ENCODE measurements at regions not wholly inside any gene's neighbourhood (a gene's known extent, or its start where the extent isn't known, plus 50 kb on each side); places are given as distances from the start of the nearest gene placed in this dataset.

DNA sequence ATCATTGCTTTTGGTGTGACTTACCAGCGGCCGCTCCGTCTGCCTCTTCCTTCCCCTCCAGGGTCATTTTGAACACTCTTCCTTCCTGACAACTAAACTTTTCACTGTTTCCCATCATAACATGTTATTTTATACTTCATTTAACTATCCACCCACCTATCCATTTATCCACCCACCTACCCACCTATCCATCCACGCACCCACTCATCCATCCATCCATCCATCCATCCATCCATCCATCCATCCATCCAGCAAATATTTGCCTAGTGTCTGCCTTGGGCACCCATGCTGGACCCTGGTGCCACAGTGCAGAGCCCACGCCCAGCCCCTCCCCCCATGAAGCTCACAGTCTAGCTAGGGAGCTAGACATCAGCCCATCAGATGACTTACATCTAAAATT lies 254.9 kb downstream of the TLE3 start:
- TF ChIP-seq, protein P1, sequence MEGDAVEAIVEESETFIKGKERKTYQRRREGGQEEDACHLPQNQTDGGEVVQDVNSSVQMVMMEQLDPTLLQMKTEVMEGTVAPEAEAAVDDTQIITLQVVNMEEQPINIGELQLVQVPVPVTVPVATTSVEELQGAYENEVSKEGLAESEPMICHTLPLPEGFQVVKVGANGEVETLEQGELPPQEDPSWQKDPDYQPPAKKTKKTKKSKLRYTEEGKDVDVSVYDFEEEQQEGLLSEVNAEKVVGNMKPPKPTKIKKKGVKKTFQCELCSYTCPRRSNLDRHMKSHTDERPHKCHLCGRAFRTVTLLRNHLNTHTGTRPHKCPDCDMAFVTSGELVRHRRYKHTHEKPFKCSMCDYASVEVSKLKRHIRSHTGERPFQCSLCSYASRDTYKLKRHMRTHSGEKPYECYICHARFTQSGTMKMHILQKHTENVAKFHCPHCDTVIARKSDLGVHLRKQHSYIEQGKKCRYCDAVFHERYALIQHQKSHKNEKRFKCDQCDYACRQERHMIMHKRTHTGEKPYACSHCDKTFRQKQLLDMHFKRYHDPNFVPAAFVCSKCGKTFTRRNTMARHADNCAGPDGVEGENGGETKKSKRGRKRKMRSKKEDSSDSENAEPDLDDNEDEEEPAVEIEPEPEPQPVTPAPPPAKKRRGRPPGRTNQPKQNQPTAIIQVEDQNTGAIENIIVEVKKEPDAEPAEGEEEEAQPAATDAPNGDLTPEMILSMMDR (IDR thresholded peaks at IDR 0.05; ENCODE audit: low read depth, low read length), result no peak
- H3K4me3 ChIP-seq (ENCODE audit: low read depth, low read length), result no peak overlapping the region

DNA sequence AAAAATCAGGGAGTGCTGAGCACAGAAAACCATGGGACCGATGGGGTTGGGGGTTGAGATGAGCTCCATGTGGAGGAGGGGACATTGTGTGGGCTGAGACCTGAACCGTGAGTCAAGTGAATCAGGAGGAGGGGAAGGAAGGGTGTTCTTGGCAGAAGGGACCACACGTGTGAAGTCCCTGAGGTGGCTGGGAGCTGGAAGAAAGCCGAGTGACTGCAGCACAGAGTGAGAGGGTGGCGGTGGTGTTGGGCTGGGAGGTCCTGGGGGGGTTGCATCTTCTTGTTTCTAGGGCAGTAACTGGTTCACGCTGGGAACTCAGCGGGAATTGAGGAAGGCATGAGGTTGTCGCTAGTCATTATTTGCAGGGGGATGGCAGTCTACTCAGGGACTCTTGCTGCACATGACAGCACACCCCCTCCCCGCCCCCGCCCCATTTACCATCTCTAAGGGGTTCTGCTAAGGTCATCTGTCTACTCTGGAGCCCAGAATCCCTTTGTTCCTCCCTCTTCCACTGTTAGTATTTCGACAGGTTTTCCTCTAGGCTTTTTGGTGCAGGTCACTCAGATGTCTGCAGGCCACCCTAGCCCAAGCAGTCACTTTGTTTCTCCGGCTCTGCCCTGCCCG lies 254.3 kb downstream of the TLE3 start:
- TF ChIP-seq, protein P1 (IDR thresholded peaks at IDR 0.05; ENCODE audit: low read depth, low read length), result no peak
- no peak overlapping the region for H3K4me3 ChIP-seq (ENCODE audit: low read depth, low read length)

DNA sequence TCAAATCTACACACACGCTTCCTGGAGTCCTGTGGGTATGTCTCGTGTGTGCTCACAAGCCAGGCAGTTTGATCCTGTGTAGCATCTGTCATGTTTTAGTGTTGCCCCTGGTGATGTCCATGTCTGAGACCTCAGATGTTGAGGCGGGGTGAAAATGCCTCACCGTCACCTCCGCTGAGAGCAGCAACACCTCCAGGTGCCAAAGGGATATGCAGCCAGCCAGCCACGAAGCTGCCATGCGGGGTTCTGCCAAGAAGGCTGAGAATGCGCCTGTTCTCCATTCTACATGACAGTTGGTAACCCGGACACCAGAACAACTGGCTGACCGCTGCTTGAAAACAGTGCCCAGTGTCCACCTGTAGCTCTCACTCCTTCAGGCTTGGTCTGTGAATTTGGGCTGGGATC lies 253.8 kb downstream of the TLE3 start:
- no peak overlapping the region for H3K4me3 ChIP-seq (ENCODE audit: low read depth, low read length)
- TF ChIP-seq, protein P1 (IDR thresholded peaks at IDR 0.05; ENCODE audit: low read depth, low read length), result no peak

DNA sequence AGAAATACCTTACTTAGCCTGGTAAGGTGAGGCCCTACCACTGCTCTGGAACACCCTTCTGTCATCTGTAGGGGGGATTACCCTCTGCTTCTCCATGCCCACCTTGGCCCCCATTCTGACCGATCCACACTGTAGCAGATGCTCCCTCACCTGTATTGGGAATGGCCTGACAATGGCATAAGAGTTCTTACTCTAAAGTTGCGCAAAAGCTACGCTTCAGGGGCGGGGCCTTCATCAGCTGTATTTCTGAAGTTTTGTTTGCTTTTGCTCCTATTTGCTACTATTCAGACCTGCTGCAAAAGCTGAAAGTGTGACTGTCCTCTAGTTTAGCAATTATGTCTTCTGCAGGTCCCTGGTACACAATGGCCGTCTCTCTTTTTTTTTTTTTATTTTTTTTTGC lies 252.6 kb downstream of the TLE3 start:
- H3K4me3 ChIP-seq (ENCODE audit: low read depth, low read length), result no peak overlapping the region
- TF ChIP-seq, protein P1 (IDR thresholded peaks at IDR 0.05; ENCODE audit: low read depth, low read length), result no peak

DNA sequence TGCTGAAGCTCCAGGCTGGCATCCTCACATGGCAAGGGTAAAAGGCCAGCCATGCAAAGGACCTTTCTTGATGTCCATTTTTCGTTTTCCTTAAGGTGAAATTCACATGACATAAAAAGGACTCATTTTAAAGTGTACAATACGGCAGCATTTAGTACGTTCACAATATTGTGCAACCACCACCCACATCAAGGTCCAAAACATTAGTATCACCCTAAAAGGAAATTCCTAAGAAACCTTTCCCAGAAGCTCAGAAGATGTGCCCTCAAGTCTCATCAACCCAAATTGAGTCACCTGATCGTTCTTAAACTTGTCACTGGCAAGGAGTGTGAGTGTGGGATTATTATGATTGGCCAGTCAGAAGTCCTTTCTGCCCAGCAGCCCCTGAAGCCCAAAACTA lies 250.1 kb downstream of the TLE3 start:
- TF ChIP-seq, protein P1 (IDR thresholded peaks at IDR 0.05; ENCODE audit: low read depth, low read length), result no peak
- no peak overlapping the region for H3K4me3 ChIP-seq (ENCODE audit: low read depth, low read length)

DNA sequence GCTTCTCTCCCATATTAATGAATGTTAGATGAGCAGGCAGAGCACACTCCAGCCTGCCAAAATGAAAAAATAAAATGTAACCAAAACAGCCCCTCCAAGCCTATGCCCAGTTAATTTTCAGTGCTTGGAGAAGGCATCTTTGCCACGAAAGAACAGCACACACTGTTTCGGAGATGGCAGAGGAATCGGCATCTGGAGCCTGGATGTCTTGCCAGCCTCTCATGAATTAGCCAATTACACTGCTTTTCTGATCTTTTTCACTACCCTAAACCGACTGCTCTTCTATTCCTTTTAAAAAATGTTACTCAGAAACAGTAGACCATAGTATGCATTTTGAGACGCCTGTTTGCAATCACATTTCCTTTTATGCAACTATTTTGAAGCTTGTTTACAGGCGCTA lies 249.6 kb downstream of the TLE3 start:
- TF ChIP-seq, protein P1 (IDR thresholded peaks at IDR 0.05; ENCODE audit: low read depth, low read length), result no peak
- no peak overlapping the region for H3K4me3 ChIP-seq (ENCODE audit: low read depth, low read length)

DNA sequence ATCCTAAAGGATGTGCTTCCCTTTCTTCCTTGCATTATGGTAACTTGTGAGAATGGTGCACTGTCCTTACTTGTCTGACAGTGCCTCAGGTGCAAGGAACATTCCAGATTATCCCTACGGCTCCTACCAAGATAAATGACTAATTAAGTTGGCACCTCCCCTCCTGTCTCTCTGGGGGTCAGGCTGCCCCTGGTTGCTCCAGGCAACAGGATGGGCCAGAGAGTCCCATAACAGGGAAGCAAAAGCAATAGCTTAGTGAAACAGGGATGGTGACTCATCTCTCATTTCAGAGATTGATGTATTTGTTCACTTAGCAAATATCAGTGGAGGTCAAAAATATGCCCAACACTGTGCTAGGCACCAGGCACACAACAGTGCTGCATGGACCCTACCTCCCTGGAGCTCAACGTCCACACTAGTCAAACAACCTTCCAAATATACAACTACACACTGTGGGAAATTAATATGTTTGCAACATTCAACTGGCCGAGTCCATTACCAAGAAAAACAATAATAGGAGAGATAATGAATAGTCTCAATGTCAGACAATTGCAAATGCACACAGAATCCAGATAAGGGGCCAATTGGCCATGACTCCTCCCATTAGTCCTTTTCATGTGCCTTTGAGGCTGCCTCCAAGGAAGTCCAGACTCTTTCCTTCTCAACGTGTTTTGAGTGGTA lies 249.0 kb downstream of the TLE3 start:
- H3K4me3 ChIP-seq (ENCODE audit: low read depth, low read length), result no peak overlapping the region
- TF ChIP-seq, protein P1 (IDR thresholded peaks at IDR 0.05; ENCODE audit: low read depth, low read length), result no peak
